CD1c-positive myeloid dendritic cell (primary cell): ENCODE measurements at regions not wholly inside any gene's neighbourhood (a gene's known extent, or its start where the extent isn't known, plus 50 kb on each side); places are given as distances from the start of the nearest gene placed in this dataset.
"Not testable (repeated sequence)": the region's sequence is repeated elsewhere in the genome, so short reads cannot be mapped to it uniquely, and the experiment has no call there.

ENCODE experiments used
- DNase-seq: peaks from one replicate; pipeline ENCODE4 v3.0.0-alpha.2; 2016; ENCODE audit errors: extremely low spot score

DNA sequence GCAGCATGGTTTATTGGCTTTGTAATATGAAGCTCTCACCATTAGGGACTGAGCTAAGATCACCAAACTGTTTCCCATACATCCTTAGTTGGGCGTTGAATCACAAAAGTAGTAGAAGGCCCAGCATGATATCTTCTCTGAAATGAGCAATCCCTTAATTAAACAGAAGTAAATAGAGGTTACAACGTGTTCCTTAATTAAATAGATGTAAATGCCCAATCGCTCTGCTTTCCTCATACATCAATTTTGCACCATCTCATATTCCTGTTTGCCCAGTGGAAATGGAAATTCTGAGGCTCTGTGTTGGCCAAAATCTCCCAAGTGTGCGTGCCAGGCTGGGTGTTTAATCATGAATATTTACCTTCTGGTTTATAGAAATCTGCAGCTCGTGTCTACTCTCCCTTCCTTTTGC, 107.4 kb upstream of the FOXB1 start:
- DNase-seq: no peak

DNA sequence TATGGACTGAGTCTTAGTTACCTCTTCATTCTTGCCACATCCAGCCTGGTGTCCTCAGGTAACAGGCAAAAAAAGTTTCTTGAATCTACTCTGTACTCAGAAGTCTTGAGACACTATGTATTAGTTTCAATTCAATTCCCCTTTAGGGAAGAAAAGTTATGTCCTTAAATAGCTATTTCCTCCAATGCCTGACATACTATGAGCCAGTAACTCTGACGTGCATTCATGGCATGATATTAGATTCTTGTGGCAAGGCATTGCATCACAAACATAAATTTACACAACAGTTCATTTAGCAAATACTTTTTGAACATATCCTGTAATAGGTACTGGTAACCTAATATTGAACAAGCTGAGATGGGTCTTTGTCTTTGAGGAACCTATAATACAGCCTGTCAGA, 109.3 kb upstream of the FOXB1 start:
- DNase-seq: no peak

DNA sequence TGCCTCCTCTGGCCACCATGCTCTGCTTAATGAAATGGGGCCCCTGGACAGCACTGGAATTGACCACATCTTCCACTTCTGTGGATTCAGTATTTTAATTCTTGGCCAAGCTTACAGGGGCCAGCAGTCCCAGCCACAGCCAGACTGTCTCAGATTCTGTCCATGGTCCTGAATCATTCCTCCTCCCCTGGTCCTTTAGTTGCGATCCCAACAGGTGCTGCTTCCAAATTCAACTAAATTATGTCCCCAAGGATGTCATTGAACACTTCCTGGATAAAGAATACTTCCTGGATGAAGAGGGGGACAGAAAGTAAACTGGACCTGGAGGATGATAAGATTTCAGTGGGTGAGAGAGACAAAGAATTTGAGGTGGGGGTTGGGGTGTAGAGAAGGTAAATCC, 111.1 kb upstream of the FOXB1 start:
- no peak for DNase-seq

DNA sequence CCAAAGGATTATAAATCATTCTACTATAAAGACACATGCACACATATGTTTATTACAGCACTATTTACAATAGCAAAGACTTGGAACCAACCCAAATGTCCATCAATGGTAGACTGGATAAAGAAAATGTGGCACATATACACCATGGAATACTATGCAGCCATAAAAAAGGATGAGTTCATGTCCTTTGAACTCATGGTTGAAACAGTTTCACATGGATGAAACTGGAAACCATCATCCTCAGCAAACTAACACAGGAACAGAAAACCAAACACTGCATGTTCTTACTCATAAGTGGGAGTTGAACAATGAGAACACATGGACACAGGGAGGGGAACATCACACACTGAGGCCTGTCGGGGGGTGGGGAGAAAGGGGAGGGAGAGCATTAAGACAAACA, 116.2 kb upstream of the FOXB1 start:
- not testable (repeated sequence) for DNase-seq

DNA sequence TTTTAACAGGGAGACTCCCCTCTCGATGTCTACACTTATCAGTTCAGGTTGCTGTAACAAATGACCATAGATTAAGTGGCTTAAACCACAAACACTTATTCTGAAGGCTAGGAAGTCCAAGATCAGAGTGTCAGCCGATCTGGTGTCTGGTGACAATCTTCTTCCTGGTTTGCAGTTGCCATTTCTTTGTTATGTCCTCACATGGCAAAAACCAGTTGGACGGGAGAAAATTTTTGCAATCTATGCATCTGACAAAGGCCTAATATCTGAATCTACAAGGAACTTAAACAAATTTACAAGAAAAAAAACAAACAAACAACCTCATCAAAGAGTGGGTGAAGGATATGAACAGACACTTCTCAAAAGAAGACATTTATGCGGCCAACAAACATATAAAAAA, 116.9 kb upstream of the FOXB1 start:
- DNase-seq: no peak

DNA sequence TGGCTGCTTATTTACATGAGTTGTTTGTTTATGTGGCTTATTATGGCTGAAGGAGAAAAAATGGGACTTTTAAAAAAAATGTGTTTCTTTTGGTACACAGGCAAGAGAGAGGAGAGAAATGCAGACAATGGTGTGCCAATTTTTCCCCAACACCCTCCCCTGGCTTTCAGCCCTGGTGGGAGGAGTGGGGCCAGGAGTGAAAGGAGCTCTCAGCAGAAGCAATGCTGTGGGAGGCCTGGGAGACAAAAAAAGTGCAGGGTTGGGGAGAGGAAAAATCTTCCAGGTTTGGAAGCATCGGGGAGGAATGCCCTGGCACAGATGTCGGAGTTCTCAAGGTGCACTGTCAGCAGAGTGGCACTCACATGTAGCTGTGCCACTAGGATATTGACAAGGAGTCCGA, 117.7 kb upstream of the FOXB1 start:
- DNase-seq: no peak

DNA sequence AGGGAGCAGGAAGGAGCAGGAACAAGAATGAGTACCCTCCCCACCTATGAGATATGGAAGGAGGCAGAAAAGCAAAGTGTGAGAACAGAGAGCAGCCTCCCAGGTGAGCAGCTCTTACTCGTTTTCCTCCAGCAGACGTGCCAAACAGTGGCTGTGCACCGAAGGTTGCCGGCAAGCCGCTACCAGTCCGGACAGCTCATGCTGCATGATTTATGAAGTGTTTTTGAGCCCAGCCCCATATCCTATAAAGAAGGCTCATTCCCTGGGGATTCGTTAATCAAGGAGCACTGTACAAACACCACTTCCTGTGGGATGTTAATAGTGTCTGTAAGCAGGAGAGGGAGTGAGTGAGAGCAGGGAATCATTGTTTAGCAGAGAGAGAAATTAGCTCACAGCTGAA, 118.3 kb upstream of the FOXB1 start:
- no peak for DNase-seq

DNA sequence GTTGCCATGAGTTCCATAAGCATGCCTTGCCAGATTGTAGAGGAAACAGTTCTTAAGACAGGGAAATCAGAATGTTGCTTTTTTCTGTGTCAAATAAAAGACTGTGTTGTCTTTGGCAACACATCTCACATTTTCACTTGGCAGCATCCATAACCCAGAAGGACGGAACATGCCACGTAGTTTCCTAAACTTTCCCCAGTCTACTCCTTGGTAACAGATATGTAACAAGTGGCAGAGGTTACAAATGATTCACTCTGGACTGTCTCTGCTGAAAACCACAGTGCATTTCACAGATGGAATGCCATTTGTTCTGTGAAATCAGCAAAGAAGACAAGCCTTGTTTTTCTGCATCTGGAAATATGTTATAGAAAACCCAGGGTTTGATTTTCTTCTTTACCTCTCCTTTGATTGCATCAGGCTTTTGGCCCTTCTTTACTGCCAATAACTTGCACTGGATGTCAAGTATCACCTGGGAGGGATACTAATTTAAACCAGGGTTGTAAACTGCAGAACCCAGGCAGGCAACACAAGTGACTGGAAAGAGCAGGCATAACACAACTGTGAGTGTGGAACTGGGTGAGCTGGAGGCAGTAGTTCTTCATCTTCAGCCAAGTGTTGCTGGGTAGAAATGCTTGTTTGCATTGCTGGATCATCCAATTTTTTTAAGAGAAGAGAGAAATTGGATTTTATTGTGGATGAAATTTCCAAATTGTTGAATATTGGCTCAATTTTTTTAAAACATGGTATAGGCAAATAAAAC, 124.4 kb upstream of the FOXB1 start:
- no peak for DNase-seq

DNA sequence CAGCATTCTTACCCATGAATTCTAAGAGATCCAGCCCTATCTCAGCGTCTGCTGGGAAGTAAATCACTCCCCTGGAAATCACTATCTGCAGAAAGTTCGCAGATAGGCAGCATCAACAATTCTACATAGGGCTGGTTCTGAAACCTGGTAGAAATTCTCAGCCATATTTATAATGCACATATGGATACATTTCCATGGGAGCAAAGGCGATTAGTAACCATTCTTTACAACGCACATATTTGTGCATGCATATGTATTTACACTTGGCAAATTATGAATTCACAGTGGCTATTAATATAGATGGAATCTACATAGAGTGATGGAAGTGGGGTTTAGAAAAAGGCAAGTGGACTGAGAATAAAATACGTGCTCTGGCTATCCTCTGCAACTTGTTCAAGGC, 128.0 kb upstream of the FOXB1 start:
- DNase-seq: no peak

DNA sequence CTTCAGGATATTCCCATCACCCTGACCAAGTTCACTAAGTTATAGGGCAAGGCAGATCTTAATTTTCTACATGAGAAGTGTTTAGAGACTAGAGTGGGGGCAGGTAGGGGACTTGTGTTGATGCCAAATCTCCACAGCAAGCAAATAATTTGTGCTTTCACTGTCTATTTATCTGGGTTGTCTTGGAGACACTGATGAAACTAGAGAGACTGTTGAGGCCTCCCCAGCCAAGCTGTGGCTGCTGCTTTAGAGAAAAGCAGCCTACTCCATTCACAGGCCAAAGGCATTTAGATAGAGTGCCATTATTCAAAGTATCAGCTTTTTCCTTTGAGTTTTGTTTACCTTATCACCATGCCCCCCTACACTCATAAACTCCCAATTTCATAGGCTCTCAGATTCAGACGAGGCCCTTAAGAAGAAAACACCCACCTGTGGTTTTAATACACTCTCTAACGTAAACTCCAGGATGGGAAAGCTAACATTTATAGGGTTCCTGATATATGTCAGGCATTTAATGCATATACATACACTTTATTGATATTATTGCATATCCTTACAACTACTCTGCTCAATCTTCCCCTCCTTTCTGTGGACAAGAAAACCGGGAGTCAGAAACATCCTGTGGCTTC, 130.4 kb upstream of the FOXB1 start:
- DNase-seq: no peak

DNA sequence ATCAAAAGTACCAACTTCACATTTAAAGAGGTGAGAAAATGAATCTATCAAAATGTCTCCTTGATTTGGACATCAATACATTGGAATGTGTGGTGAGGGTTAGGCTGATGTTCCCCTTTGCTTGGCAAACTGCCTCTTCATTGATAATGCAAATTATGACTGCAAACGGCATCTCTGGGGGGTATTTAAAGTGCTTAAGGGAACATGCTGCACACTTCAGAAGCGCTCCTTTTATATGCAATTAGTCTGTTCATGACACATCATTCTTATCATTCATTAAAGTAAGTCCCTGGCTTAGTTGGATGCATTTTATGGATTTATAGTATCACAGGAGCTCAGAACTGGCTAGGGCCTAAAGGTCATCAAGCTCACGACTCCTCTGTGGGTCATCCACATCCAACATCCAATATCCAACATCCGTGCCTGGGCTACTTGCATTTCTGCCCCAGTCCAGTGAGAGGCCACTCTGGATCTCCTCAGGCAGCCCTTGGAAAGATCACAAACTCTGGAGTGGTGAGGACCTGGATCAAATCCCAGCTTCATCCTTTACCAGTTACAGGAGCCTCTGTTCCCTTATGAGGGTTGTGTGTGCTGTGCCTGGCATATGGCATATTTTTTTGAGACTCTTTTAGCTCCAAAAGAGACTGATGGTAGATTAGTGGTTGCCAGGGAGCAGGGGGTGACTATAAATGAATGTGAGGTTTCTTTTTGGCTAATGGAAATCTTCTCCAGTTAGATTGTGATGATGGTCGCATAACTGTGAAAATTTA, 136.8 kb upstream of the FOXB1 start:
- DNase-seq: no peak

DNA sequence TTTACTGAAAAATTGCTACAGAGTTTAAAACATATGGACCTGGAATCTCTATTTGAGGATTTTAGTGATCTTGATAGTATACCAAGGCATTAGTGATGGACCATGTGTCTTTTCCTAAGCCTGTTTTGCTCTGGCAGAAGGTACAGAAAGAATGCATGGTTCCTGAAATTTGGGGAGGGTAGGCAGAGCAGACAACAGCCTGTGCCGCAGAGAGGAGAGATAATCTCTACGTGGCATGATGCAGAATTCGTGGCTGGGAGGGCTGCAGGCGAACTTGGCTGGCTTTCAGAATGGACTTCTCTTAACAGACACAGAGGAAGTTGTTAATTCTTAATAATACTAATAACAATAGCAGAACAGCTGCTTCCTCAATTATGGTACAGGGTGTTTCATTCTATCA, 137.5 kb upstream of the FOXB1 start:
- DNase-seq: peak; percentile 1

DNA sequence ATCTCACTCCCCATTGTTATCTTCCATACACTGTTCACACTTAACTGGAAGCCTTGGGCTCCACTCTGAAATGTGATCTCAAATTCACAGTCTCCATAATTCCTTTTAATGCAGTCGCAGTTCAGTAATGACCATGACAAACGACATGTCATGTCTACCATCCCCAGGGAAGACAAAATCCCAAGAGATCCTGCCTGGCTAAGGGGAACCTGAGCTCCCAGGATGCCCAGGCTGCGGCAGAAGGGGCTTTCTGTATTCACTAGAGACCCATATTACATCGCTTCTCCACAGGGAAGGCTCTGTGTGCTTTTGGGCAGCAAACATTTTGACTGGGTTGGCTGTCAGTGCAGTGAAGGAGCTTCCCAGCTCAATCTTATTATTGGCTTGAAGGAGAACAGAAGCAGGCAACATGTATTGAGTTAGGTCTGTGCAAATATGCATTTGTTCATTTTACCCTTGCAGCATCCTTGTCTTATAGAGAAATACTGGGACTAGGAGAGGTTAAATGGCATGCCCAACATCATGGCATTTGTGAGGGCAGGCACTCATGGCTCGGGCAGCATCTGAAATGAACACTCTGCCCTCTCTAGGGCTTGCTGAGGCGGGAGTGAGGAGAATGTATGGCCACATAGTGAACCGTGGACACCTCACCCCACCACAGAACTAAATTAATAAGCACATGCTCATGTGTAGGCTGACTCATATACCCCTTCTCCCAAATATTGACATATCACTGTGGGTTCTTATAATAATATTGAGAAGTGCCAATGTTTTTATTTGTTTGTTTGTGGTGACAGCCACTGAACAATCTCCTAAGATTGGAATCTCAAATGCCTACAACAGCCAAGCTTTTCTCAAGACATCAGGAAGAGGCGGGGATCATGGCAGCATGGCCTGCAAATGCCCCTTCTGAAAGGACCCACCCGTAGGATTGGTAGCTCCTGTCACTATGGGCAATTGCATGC, 141.6 kb upstream of the FOXB1 start:
- DNase-seq: no peak

DNA sequence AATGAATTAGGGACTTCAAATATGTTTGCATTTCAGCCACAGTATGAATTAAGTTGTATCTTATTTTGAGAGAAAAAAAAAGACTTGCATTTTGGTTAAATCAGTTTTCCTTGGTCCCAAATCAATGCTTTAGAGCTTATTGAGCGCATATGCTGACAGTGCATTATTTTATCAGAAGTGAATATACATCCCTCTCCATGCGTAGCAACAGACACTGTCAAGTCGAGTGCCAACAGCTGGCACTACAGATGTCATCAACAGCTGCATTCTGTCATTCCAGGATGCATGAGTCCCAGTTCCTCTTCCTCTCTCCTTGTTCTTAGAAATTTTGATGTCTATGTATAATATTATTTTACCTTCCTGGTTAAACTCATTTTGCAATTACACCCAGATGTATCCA, 156.1 kb upstream of the FOXB1 start:
- DNase-seq: no peak

DNA sequence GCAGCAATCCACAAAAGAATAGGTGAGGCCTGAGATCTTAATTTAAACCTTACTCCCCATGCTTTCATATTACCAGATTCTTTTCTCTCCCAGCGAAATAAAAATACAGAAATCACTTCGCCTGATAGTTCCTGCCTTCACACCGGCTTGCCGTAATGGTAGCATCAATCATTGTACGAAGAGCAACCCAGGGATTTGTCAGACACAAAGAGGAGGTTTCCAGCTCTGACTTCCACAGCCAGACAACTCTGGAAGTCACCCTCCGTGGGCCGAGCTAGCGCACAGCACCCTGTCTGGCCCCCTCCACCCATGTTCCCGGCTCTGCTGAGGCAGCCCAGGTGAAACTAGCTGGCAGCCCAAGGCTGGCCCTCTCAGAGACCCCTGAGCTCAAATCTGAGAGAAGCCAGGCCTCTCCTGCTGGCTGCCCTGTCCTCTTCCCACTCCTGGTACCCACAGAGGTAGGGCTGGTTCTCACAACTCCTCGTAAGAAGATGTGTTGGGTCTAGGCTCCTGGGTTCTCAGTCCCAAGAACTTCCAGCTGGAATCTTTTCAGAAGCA, 156.9 kb upstream of the BNIP2 start:
- DNase-seq: no peak

DNA sequence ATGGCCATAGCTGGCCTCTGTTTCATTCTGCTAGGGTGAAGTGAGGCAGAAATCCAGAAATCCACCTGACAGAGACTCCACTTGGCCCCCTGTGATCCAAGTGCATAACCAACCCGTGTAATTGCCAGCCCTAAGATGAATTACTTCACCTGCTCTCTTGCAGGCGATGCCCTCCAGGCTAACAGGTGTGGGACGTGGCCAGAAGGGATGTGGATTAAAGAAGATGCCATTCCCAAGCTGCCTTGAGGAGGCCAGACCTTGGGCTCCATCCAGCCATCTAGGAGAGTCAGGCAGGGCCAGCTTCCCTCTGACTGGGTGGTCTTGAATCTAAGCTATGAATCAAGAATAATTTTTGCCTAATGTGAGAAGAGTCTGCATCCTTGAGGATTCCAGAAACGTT, 154.5 kb upstream of the BNIP2 start:
- no peak for DNase-seq

DNA sequence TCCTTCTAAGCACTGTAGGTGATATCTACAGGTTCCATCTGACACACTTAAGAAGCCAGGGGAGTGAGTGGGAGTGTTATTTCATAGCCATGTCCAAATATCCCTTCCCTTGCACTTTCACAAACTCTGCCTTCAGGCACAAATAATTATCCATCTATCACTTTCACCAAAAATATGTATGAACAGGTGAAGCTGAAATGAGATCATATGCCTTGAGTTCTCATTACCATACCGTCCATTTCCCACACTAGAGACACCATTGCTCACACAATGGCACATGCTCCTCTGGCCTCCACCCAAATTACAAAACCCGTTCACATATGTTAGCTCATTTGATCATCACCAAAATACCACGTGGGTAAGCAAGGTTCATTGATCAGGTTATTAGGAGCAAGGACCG, 151.9 kb upstream of the BNIP2 start:
- DNase-seq: no peak

DNA sequence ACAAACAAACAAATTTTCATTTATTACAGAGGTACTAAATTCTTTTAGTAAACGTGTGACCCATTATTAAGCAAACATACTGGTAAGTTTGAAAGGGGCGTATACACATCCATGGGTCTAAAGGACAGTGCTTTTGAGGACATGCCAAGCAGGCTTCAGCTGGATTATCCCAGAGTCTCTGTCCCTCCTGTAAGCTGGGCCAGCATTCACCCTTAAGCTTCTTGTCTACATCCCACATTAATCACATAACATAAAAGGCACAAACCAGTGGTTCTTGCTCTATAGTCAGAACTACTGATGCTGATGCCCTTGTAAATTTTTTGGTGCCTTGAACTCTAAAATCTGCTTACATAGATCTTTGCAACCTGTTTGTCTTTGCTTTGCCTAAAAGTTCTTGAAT, 150.8 kb upstream of the BNIP2 start:
- DNase-seq: no peak

DNA sequence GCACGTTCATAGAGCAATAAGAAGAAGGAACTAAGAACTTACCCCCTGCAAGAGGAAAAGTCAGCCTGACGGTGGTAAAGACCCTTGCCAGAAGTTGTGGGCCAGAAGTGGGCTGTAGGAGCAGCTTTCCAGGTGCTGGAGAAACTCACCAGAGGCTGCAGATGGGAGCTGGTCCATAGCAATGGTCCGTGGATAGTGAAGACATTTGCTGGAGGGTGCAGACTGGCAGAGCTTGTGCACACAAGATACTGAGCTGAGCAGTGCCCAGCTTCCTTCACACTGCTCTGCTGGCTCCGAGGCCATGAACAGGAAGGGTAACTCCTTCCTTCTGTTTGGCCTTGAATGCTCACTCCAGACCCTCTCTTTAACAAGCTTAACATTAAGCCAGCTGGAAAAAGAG, 149.8 kb upstream of the BNIP2 start:
- no peak for DNase-seq

DNA sequence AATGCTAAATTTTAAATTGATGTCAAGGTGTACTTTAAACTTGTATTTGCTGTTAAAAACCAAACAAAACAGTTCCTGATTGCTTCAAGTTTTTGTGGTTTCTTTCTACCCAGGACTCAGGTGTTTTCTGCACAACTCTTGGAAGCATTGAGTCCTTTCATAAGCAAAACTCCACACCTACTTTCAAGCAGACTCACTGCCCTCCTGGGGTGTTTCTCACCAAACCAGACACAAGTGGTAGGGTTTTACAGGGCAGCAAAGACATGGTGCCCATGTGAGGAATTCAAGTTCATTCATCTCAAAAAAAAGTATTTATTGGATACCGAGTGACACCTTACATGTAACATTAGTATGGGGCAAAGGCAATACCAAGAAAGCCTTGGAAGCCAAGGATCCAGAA, 146.7 kb upstream of the BNIP2 start:
- no peak for DNase-seq

DNA sequence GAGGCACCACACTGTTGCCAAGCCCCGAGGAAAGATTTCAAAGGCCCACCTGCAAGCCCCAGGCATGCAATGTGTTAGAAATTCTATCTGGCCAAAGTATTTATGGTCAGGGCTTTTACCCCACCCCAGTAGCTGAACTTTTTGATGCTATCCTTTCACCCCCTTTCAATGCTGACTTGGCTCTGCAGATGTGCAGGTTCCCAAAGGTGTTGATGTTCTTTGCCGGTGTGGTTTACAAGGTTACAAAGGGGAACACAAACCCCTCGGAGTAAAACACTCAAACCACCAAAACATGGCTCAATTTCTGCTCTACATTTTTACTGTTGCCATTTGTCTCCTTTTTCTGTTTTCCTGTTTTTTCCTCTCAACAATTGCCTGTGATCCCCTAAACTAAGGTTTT, 145.4 kb upstream of the BNIP2 start:
- DNase-seq: no peak

DNA sequence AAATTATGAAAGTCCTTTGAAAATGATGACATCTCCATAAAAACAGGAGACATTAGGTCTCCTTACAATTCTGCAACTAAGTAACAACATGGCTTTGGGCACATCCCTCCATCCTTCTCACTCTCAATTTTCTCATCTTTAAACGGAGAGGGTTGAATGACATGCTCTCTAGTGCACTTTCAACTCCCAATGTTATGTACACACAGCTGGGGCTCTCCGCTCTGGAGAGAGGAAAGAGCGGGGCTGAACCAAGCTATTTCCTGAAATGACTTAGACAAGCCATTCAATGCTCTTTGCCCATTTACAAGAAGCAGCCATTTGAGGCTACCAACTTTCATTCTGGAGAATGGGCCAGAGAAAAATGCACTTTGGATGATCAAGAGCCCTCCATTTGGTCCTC, 144.2 kb upstream of the BNIP2 start:
- no peak for DNase-seq
